ENCODE measurements at regions not wholly inside any gene's neighbourhood (a gene's known extent, or its start where the extent isn't known, plus 50 kb on each side); places are given as distances from the start of the nearest gene placed in this dataset.

DNA sequence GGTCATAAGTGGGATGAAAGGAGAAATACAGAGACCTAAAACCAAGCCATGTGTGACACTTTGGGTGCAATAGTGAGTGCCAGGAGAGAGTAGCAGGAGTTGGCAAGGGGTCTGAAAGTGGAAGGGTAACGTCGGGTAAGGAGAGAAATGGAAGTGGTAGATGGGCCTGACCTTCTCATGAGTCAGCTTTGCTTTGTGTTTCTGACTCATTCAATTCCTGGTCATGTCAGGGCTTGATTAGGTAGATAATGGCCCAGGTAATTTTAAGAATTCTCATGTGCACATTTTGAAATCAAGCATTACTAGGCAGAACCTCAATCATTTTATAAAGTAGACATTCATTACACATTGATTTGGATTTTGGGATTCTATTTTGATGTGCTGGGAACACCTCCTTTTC lies 262.5 kb downstream of the SOX2 start:
- TF ChIP-seq, protein P1, sequence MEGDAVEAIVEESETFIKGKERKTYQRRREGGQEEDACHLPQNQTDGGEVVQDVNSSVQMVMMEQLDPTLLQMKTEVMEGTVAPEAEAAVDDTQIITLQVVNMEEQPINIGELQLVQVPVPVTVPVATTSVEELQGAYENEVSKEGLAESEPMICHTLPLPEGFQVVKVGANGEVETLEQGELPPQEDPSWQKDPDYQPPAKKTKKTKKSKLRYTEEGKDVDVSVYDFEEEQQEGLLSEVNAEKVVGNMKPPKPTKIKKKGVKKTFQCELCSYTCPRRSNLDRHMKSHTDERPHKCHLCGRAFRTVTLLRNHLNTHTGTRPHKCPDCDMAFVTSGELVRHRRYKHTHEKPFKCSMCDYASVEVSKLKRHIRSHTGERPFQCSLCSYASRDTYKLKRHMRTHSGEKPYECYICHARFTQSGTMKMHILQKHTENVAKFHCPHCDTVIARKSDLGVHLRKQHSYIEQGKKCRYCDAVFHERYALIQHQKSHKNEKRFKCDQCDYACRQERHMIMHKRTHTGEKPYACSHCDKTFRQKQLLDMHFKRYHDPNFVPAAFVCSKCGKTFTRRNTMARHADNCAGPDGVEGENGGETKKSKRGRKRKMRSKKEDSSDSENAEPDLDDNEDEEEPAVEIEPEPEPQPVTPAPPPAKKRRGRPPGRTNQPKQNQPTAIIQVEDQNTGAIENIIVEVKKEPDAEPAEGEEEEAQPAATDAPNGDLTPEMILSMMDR (IDR thresholded peaks at IDR 0.05; ENCODE audit: insufficient read depth, low read depth, low read length): no peak
- no peak for TF ChIP-seq EZH2 (IDR thresholded peaks at IDR 0.05; ENCODE audit: insufficient read depth, low read length)

Measured in astrocyte (in vitro differentiated cells and primary cell).